ENCODE measurements at regions not wholly inside any gene's neighbourhood (a gene's known extent, or its start where the extent isn't known, plus 50 kb on each side); places are given as distances from the start of the nearest gene placed in this dataset.
"Not testable (repeated sequence)": the region's sequence is repeated elsewhere in the genome, so short reads cannot be mapped to it uniquely, and the experiment has no call there.

DNA sequence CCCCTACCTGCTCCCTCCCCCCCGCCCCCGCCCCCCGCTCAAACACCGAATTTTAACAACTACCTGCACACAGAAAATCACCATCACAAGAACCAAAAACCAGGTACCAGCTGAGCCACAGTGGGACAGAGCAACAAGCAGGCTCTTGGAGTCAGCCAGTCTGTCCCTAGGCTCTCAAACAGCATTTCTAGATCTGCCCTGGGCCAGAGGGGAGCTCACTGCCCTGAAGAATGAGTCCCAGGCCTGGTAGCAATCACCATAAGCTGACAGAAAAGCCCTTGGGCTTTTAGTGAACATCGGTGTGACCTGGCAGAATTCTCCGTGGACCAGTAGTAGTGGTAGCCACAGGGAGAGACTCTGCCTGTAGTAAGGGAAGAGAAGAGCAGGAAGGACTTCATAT, 58.3 kb downstream of the C11orf87 start:
- in situ Hi-C loops (cut with HindIII; ENCODE audit: low pct_unique_long_range_greater_than_20kb, low sequenced_read_pairs), result no loop called here
- no peak for DNase-seq (ENCODE audit: low read depth)

DNA sequence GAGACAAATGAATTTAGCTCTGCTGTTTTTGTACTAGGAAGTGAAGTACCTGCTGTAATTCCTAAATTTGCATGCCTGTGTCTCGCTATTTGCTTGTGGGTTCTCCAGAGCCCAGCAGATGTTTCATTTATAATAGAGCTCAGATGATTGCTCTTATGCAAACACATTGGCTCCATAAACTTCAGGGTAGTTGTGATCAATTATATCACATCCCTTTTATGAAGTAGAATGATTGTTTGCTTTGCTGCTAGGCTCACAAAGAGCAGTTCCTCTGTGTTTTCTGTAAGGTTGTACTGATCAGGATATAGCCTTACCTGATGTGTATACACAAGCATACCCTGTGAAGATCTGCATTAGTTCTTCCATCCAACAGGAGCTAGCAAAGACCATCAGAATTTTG, 64.1 kb downstream of the C11orf87 start:
- no peak for DNase-seq (ENCODE audit: low read depth)
- in situ Hi-C loops (cut with HindIII; ENCODE audit: low pct_unique_long_range_greater_than_20kb, low sequenced_read_pairs), result no loop called here

DNA sequence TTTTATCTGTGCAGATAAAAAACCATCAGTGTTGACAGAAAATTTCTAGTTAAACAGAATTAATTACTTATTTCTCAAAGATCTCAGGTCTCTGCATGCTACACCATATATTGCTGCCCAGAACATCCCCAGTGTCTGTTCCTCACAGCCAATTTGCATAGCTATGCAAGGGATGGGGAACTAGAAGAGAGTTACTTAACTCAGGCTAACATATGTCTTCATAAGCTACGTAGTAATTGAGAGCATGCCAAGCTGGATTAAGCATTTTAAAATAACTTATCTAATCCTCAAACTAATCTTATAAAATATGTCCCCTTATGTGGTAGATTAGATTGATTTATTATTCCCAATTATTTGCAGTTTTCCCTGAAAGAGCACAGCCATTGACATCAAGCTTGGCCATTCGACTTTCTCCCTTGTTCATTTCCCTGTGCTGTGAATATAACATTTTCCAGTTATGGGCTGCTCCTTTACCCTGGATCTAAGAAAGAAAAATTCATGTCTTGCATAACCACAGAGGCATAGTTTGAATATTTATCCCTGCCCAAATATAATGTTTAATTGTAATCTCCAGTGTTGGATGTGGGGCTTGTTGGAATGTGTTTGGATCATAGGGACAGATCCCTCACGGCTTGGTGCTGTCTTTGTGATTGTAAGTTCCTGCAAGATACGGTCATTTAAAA, 69.1 kb downstream of the C11orf87 start:
- DNase-seq (ENCODE audit: low read depth), result no peak
- in situ Hi-C loops (cut with HindIII; ENCODE audit: low pct_unique_long_range_greater_than_20kb, low sequenced_read_pairs), result no loop called here

- in situ Hi-C loops (cut with HindIII; ENCODE audit: low pct_unique_long_range_greater_than_20kb, low sequenced_read_pairs), result no loop called here
- DNase-seq (ENCODE audit: low read depth), result no peak
These were observed 84.1 kb downstream of the C11orf87 start for GRCh38 chr11:109506115-109506514.

- in situ Hi-C loops (cut with HindIII; ENCODE audit: low pct_unique_long_range_greater_than_20kb, low sequenced_read_pairs), result no loop called here
- DNase-seq (ENCODE audit: low read depth), result no peak
These were observed 85.3 kb downstream of the C11orf87 start for GRCh38 chr11:109507331-109507730.

GRCh38 chr11:109507836-109508561, 86.0 kb downstream of the C11orf87 start:
- DNase-seq (ENCODE audit: low read depth), result no peak
- in situ Hi-C loops (cut with HindIII; ENCODE audit: low pct_unique_long_range_greater_than_20kb, low sequenced_read_pairs), result no loop called here

DNA sequence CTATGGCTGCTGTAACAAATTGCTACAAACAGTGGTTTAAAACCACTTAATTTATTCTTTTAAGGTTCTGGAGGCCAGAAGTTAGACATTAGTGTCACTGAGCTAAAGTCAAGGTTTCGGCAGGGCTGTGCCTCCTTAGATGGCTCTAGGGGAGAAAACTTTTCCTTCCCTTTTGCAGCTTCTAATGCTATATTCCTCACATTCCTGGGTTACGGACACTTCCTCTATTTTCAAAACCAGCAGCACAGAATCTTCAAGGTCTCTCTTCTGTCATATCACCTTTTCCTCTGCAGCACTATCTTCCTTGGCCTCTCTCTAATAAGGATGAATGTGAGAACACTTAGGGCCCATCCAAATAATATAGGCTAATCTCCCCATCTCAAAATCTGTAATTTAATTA, 87.0 kb downstream of the C11orf87 start:
- in situ Hi-C loops (cut with HindIII; ENCODE audit: low pct_unique_long_range_greater_than_20kb, low sequenced_read_pairs), result no loop called here
- DNase-seq (ENCODE audit: low read depth), result no peak

DNA sequence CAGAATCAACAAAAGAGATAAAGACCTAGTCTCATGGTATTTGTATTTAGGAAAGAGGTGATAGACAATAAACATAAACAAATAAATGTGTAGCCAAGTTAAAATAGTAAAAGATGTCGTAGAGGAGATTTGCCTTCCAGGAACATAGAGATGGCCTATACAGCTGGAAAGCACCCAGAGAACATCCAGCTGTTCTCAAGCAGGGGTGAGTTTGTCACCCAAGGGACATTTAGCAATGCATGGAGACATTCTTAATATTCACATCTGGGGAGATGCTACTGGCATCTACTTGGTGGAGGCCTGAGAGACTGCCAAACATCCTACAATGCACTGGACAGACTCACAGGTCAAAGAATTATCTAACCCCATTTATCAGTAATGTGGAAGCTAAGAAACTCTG, 88.3 kb downstream of the C11orf87 start:
- in situ Hi-C loops (cut with HindIII; ENCODE audit: low pct_unique_long_range_greater_than_20kb, low sequenced_read_pairs), result no loop called here
- DNase-seq (ENCODE audit: low read depth), result no peak

DNA sequence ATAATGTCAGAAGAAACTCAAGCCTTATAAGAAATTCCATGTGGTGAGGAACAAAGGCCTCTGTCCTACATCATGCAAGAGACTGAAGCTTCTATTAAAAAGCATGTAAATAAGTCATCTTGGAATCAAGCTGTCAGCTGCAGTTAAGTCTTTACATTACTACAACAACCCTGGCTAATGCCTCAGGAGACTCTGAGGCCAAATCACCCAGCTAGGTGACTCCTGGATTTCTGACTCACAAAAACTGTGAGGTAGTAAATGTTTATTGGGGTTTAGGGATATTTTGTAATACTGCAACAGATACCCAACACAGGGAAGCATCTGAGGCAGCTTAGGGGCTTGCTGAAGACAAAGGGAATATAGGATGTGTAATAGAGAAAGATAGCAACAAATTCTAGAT, 89.6 kb downstream of the C11orf87 start:
- no peak for DNase-seq (ENCODE audit: low read depth)
- in situ Hi-C loops (cut with HindIII; ENCODE audit: low pct_unique_long_range_greater_than_20kb, low sequenced_read_pairs), result no loop called here

GRCh38 chr11:109512249-109512648, 90.3 kb downstream of the C11orf87 start:
- in situ Hi-C loops (cut with HindIII; ENCODE audit: low pct_unique_long_range_greater_than_20kb, low sequenced_read_pairs), result no loop called here
- no peak for DNase-seq (ENCODE audit: low read depth)

DNA sequence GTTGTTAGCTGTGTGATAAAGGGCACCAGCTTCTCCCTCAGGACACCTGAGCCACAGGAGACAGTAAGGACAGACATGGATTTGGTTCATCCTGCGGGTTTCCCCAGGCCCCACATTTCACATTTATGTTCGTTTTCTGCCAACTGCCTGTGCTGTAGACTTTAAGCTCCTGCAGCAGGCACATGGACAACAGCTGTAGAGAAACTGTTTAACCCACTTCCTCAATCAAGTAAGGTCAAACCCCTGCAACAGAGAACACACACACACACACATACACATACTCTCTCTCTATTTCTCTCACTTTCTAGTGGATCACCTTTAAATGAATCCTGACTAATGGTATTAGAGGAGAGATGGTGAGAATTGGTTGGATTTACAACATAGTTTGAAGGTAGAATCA, 90.7 kb downstream of the C11orf87 start:
- DNase-seq (ENCODE audit: low read depth), result no peak
- in situ Hi-C loops (cut with HindIII; ENCODE audit: low pct_unique_long_range_greater_than_20kb, low sequenced_read_pairs), result no loop called here

GRCh38 chr11:109514313-109515018, 92.5 kb downstream of the C11orf87 start:
- in situ Hi-C loops (cut with HindIII; ENCODE audit: low pct_unique_long_range_greater_than_20kb, low sequenced_read_pairs), result no loop called here
- no peak for DNase-seq (ENCODE audit: low read depth)

DNA sequence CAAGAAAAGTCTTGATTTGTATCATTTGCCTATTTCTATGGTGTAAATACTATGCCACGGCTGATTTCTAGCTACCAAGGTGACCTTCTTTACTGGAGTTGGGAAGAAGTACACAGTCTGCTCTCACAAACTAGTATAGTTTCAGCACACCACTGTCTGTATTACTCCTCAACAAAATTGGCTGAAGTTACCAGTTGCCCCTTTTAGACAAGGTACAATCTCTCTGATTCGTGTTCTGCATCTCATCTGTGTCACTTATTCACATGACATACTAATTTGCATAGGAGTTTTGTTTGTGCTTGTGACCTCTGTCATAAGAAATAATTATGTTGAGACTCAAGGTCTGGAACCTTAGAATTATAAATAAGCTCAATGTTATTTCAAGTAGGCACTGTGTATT, 97.3 kb downstream of the C11orf87 start:
- in situ Hi-C loops (cut with HindIII; ENCODE audit: low pct_unique_long_range_greater_than_20kb, low sequenced_read_pairs), result no loop called here
- no peak for DNase-seq (ENCODE audit: low read depth)

GRCh38 chr11:109521571-109522086, 99.6 kb downstream of the C11orf87 start:
- no peak for DNase-seq (ENCODE audit: low read depth)
- in situ Hi-C loops (cut with HindIII; ENCODE audit: low pct_unique_long_range_greater_than_20kb, low sequenced_read_pairs), result no loop called here

DNA sequence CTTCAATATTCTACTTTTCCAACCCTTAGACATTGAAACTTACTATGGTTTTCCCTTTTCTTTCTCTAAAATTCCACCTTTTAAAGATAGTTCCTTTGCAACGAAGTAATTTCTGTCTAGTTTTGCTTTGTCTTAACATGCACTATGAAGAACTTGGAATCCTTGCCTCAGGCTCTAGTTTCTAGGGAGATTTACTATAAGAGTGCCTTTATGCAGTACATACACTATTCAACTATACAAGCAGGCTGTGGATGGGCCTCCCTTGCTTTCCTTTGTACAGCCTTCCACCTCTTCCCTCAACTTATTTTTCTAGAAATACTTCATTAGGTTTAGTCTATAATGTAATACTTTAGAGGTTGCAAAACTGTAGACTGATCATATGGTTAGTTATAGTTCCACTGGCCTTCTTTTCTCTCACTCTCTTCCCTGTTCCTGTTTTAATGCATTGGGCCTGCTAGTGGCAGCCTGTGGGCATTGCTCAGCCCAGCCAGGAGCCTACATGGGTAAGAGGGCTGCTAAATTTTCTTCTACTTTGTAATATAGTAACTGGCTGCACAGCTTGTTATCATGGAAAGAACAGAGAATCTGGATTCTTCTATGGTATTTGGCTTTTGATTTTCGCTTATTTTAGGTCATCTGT, 100.2 kb downstream of the C11orf87 start:
- DNase-seq (ENCODE audit: low read depth), result no peak
- in situ Hi-C loops (cut with HindIII; ENCODE audit: low pct_unique_long_range_greater_than_20kb, low sequenced_read_pairs), result no loop called here

- DNase-seq (ENCODE audit: low read depth); in situ Hi-C loops (cut with HindIII; ENCODE audit: low pct_unique_long_range_greater_than_20kb, low sequenced_read_pairs): not testable (repeated sequence)
These were observed 103.6 kb downstream of the C11orf87 start for GRCh38 chr11:109525636-109526035.

GRCh38 chr11:109526061-109526460, 104.1 kb downstream of the C11orf87 start:
- in situ Hi-C loops (cut with HindIII; ENCODE audit: low pct_unique_long_range_greater_than_20kb, low sequenced_read_pairs), result no loop called here
- DNase-seq (ENCODE audit: low read depth), result no peak

GRCh38 chr11:109526931-109527330, 104.9 kb downstream of the C11orf87 start:
- in situ Hi-C loops (cut with HindIII; ENCODE audit: low pct_unique_long_range_greater_than_20kb, low sequenced_read_pairs), result no loop called here
- DNase-seq (ENCODE audit: low read depth), result no peak

GRCh38 chr11:109527496-109527895, 105.5 kb downstream of the C11orf87 start:
- in situ Hi-C loops (cut with HindIII; ENCODE audit: low pct_unique_long_range_greater_than_20kb, low sequenced_read_pairs), result no loop called here
- DNase-seq (ENCODE audit: low read depth), result no peak
